HG02938 (cell line): ENCODE measurements at regions not wholly inside any gene's neighbourhood (a gene's known extent, or its start where the extent isn't known, plus 50 kb on each side); places are given as distances from the start of the nearest gene placed in this dataset.
"Not testable (repeated sequence)": the region's sequence is repeated elsewhere in the genome, so short reads cannot be mapped to it uniquely, and the experiment has no call there.

Experiments used
- ATAC-seq: cut with Tn5 transposase; IDR thresholded peaks from one replicate; pipeline ENCODE4 v1.9.1; 2021; ENCODE audit warnings: mild to moderate bottlenecking, moderate library complexity; ENCODE audit not compliant: unreplicated experiment

GRCh38 chr4:184282251-184282713 is 64.6 kb upstream of the ENPP6 start:
- ATAC-seq, result no peak

- ATAC-seq, result peak; percentile 27
Observed at GRCh38 chr4:184281231-184282139, 63.8 kb upstream of the ENPP6 start.

- ATAC-seq, result peak; percentile 41
Observed at GRCh38 chr4:184280591-184281071, 63.0 kb upstream of the ENPP6 start.

GRCh38 chr4:184280137-184280536 is 62.5 kb upstream of the ENPP6 start:
- no peak for ATAC-seq

- no peak for ATAC-seq
Observed at GRCh38 chr4:184279496-184280061, 61.9 kb upstream of the ENPP6 start.

- ATAC-seq, result not testable (repeated sequence)
Observed at GRCh38 chr4:184277769-184278168, 60.1 kb upstream of the ENPP6 start.

GRCh38 chr4:184277010-184277409 is 59.3 kb upstream of the ENPP6 start:
- ATAC-seq, result not testable (repeated sequence)

- ATAC-seq, result not testable (repeated sequence)
Observed at GRCh38 chr4:184276346-184276745, 58.7 kb upstream of the ENPP6 start.

- ATAC-seq, result no peak
Observed at GRCh38 chr4:184275766-184276165, 58.1 kb upstream of the ENPP6 start.

- no peak for ATAC-seq
Observed at GRCh38 chr4:184274286-184274951, 56.7 kb upstream of the ENPP6 start.

- no peak for ATAC-seq
Observed at GRCh38 chr4:184273166-184274147, 55.8 kb upstream of the ENPP6 start.

- ATAC-seq, result no peak
Observed at GRCh38 chr4:184270808-184271413, 53.2 kb upstream of the ENPP6 start.

- ATAC-seq, result no peak
Observed at GRCh38 chr4:184269879-184270430, 52.3 kb upstream of the ENPP6 start.

GRCh38 chr4:184268584-184269160 is 51.0 kb upstream of the ENPP6 start:
- no peak for ATAC-seq

GRCh38 chr4:184267673-184268583 is 50.3 kb upstream of the ENPP6 start:
- ATAC-seq, result peak; percentile 78
